Heart right ventricle (tissue), 16 donors: ENCODE measurements at regions not wholly inside any gene's neighbourhood (a gene's known extent, or its start where the extent isn't known, plus 50 kb on each side); places are given as distances from the start of the nearest gene placed in this dataset.

ENCODE experiments used
- ATAC-seq, 8 donors: fragments of 200-7000 bp; cut with Tn5 transposase; one replicate each; pipeline ENCODE4 v1.9.1; 2020; ENCODE audit warnings: mild to moderate bottlenecking in 8 of 8, moderate library complexity in 8 of 8, moderate number of reproducible peaks in 1 of 8
- DNase-seq, 2 donors: peaks; one replicate each; pipeline ENCODE4 v3.0.0-alpha.2; 2020
- H3K27ac ChIP-seq, 10 donors: fragments of 200-600 bp; sonication (generic) in 2 of 10; one replicate each; pipeline versions ENCODE4 v1.5.0 to v1.8.0; 2020 to 2022; ENCODE audit warnings: mild to moderate bottlenecking in 3 of 10
- H3K27me3 ChIP-seq, 7 donors: fragments of 200-600 bp; one replicate each; pipeline ENCODE4 v1.8.0; 2021 to 2022; ENCODE audit warnings: mild to moderate bottlenecking in 2 of 7
- H3K36me3 ChIP-seq, 9 donors: fragments of 200-600 bp; sonication (generic) in 1 of 9; one replicate each; pipeline versions ENCODE4 v1.5.0 to v1.8.0; 2020 to 2022; ENCODE audit warnings: mild to moderate bottlenecking in 2 of 9
- H3K4me1 ChIP-seq, 9 donors: fragments of 200-600 bp; sonication (generic) in 1 of 9; one replicate each; pipeline versions ENCODE4 v1.5.0 to v1.8.0; 2020 to 2022; ENCODE audit warnings: mild to moderate bottlenecking in 4 of 9
- H3K4me3 ChIP-seq, 10 donors: fragments of 200-600 bp; sonication (generic) in 2 of 10; one replicate each; pipeline versions ENCODE4 v1.5.0 to v1.8.0; 2020 to 2022; ENCODE audit warnings: mild to moderate bottlenecking in 7 of 10, moderate library complexity in 2 of 10
- H3K9me3 ChIP-seq, 11 donors: fragments of 200-600 bp in 10 of 11; sonication (generic) in 2 of 11; one replicate each; pipeline versions ENCODE4 v1.5.0 to v1.8.0; 2013 to 2022; ENCODE audit warnings: mild to moderate bottlenecking in 2 of 11, control low read depth in 1 of 11, moderate library complexity in 1 of 11
- CTCF ChIP-seq, 9 donors: fragments of 200-600 bp; sonication (generic) in 2 of 9; IDR thresholded peaks; one replicate each; pipeline versions ENCODE4 v1.5.0 to v1.8.0; 2021 to 2022; ENCODE audit warnings: antibody characterized with exemption in 9 of 9, mild to moderate bottlenecking in 5 of 9, moderate library complexity in 1 of 9
- WGBS, 2 donors: extraction: QIAGEN DNeasy Blood & Tissue Kit; methylation state at CpG; one replicate each; pipeline ENCODE4 v1.1.7; 2013; ENCODE audit warnings: inconsistent platforms in 1 of 2; 5-methylcytosine and 5-hydroxymethylcytosine counted together
- intact Hi-C, 10 donors: fragments of 100-400 bp; cut with DNase I; formaldehyde crosslinking; loops; one replicate each; pipeline versions ENCODE4 v1.11.1 to v1.14.2; 2022
- donor health status: Arrhythmogenic right ventricular cardiomyopathy.
- donor health status: ischemic (EF 13 %, LVEDD 7.1; RV severe dilation, severe dysfunction).
- donor health status: healthy with polysubstance abuse.
- donor health status: DM: no; HTN: yes; CAD: no.
- donor health status: DM: no; HTN: no; CAD: no.
- donor health status: ischemic (EF 25% LVEDD 6.9; RV normal size, moderate dysfunction).
- donor health status: ischemic (EF 25% LVEDD 5.7; RV mildly dilated, moderate dysfunction).
- donor health status: healthy.
- donor health status: DM: yes; HTN: yes; CAD: no.
- donor health status: Ischemic cardiomyopathy.
- donor health status: ischemic (EF 35%, LVEDD 5.7; RV mildly dilated, moderate dysfunction).
- donor health status: nonischemic (EF 11% LVEDD 7.7; RV severe dilation, severe dysfunction).
- donor health status: DM: yes; HTN: yes; CAD: no.
- donor health status: PGD.
- donor health status: ischemic (EF 29% LVEDD 5.4; RV normal size, mild dysfunction).
- donor health status: nonischemic (EF 23%, LVEDD 6.1; RV moderate dilation, normal function).

- Histone ChIP-seq H3K27me3 (no peaks in the 10 kb centered on the region), H3K9me3 (no peaks in the 10 kb centered on the region), H3K4me3 (no peak overlapping the region), H3K4me1 (no peaks in the 10 kb centered on the region), H3K27ac (no peak overlapping the region), H3K36me3 (no peaks in the 10 kb centered on the region)
- no peak for TF ChIP-seq CTCF (IDR thresholded peaks at IDR 0.05)
- intact Hi-C loops: no loop called here
- DNase-seq (no peak), ATAC-seq (no peak)
- 70 to 77% methylated on average over 2 of the region's 2 CpGs for WGBS, 2 donors
These were observed 263.3 kb downstream of the ZIC1 start for GRCh38 chr3:147672436-147672835.

GRCh38 chr3:147675761-147676160 lies 266.6 kb downstream of the ZIC1 start:
- peaks cover 0 to 5% (median 2%) of the 10 kb centered on the region in 9 donors for H3K4me1 ChIP-seq
- no peak for DNase-seq
- no peaks in the 10 kb centered on the region for H3K36me3 ChIP-seq
- H3K27me3 ChIP-seq: no peaks in the 10 kb centered on the region
- 91 to 92% methylated on average over 2 of the region's 2 CpGs for WGBS, 2 donors
- H3K9me3 ChIP-seq: no peaks in the 10 kb centered on the region
- intact Hi-C loops: no loop called here
- no peak for TF ChIP-seq CTCF (IDR thresholded peaks at IDR 0.05)
- H3K4me3 ChIP-seq: no peak overlapping the region
- no peak for ATAC-seq
- no peak overlapping the region for H3K27ac ChIP-seq

GRCh38 chr3:147680837-147681483 lies 271.8 kb downstream of the ZIC1 start:
- Histone ChIP-seq H3K9me3 (peaks cover 0 to 13% (median 0%) of the 10 kb centered on the region in 11 donors), H3K4me1 (peaks cover 0 to 16% (median 8%) of the 10 kb centered on the region in 9 donors), H3K27ac (peak overlapping the region in 8 of 10 donors; percentile 41 to 79 (median 62)), H3K36me3 (no peaks in the 10 kb centered on the region), H3K4me3 (no peak overlapping the region), H3K27me3 (no peaks in the 10 kb centered on the region)
- WGBS, 2 donors: 25 to 39% methylated on average over 6 of the region's 6 CpGs
- intact Hi-C loops: no loop called here
- no peak for TF ChIP-seq CTCF (IDR thresholded peaks at IDR 0.05)
- DNase-seq (peak; percentile 56 to 67), ATAC-seq (peak; percentile 93 to 100 (median 98))

- Histone ChIP-seq H3K27me3 (no peaks in the 10 kb centered on the region), H3K36me3 (no peaks in the 10 kb centered on the region), H3K27ac (no peak overlapping the region), H3K4me1 (no peaks in the 10 kb centered on the region), H3K4me3 (no peak overlapping the region), H3K9me3 (peaks cover 0 to 3% (median 0%) of the 10 kb centered on the region in 11 donors)
- DNase-seq (no peak), ATAC-seq (no peak)
- intact Hi-C loops: no loop called here
- whole genome bisulfite sequencing, 2 donors: 96% methylated on average over 1 of the region's 1 CpG
- no peak for TF ChIP-seq CTCF (IDR thresholded peaks at IDR 0.05)
These were observed 279.7 kb downstream of the ZIC1 start for GRCh38 chr3:147688868-147689267.
